ENCODE measurements at regions not wholly inside any gene's neighbourhood (a gene's known extent, or its start where the extent isn't known, plus 50 kb on each side); places are given as distances from the start of the nearest gene placed in this dataset.

- H4K20me1 ChIP-seq (ENCODE audit: low read depth, low read length), result no peaks in the 10 kb centered on the region
- no peak overlapping the region for H3K4me2 ChIP-seq (ENCODE audit: low read depth, low read length, poor library complexity, severe bottlenecking)
- no peak for TF ChIP-seq CTCF (IDR thresholded peaks at IDR 0.05; ENCODE audit: insufficient read depth, low read length, poor library complexity, severe bottlenecking)
- TF ChIP-seq EZH2phosphoT487 (conservative IDR thresholded peaks at IDR 0.05; ENCODE audit: low read length), result no peak
- no peak overlapping the region for H3K4me3 ChIP-seq (ENCODE audit: insufficient read depth, low read length, poor library complexity, severe bottlenecking)
- no peak overlapping the region for H3K27ac ChIP-seq (ENCODE audit: low read depth, low read length)
- H3K36me3 ChIP-seq (ENCODE audit: low read length), result peaks cover 4% of the 10 kb centered on the region; the same call in 1 of the 2 replicates
- H3K9ac ChIP-seq (ENCODE audit: low read length), result no peak overlapping the region
- peaks cover 18% of the 10 kb centered on the region; the same call in 1 of the 2 replicates for H3K9me3 ChIP-seq (ENCODE audit: insufficient read depth, low read length)
- no peak overlapping the region for H2AFZ ChIP-seq (ENCODE audit: low read depth, low read length, severe bottlenecking)
- H3K79me2 ChIP-seq (ENCODE audit: insufficient read depth, low read length), result no peaks in the 10 kb centered on the region
- H3F3A ChIP-seq (ENCODE audit: insufficient read depth), result no peaks in the 10 kb centered on the region
- H3K27me3 ChIP-seq (ENCODE audit: low read length), result no peaks in the 10 kb centered on the region
- no peaks in the 10 kb centered on the region for H3K9me2 ChIP-seq (replicated peaks; ENCODE audit: insufficient read depth, low read length)
Measured at GRCh38 chr13:50384724-50385123, 369.5 kb downstream of the KCNRG start.

GRCh38 chr13:50386541-50387050 is 371.4 kb downstream of the KCNRG start:
- H3K27me3 ChIP-seq (ENCODE audit: low read length), result no peaks in the 10 kb centered on the region
- H3K79me2 ChIP-seq (ENCODE audit: insufficient read depth, low read length), result no peaks in the 10 kb centered on the region
- no peak overlapping the region for H3K4me3 ChIP-seq (ENCODE audit: insufficient read depth, low read length, poor library complexity, severe bottlenecking)
- H3K9ac ChIP-seq (ENCODE audit: low read length), result no peak overlapping the region
- no peaks in the 10 kb centered on the region for H3F3A ChIP-seq (ENCODE audit: insufficient read depth)
- TF ChIP-seq CTCF (IDR thresholded peaks at IDR 0.05; ENCODE audit: insufficient read depth, low read length, poor library complexity, severe bottlenecking) (no peak), EZH2phosphoT487 (conservative IDR thresholded peaks at IDR 0.05; ENCODE audit: low read length) (no peak)
- H3K27ac ChIP-seq (ENCODE audit: low read depth, low read length), result no peak overlapping the region
- H3K9me2 ChIP-seq (replicated peaks; ENCODE audit: insufficient read depth, low read length), result no peaks in the 10 kb centered on the region
- no peak overlapping the region for H3K4me2 ChIP-seq (ENCODE audit: low read depth, low read length, poor library complexity, severe bottlenecking)
- H2AFZ ChIP-seq (ENCODE audit: low read depth, low read length, severe bottlenecking), result no peak overlapping the region
- H4K20me1 ChIP-seq (ENCODE audit: low read depth, low read length), result no peaks in the 10 kb centered on the region
- no peaks in the 10 kb centered on the region; the same call in 1 of the 2 replicates for H3K36me3 ChIP-seq (ENCODE audit: low read length)
- peaks cover 2% of the 10 kb centered on the region; the same call in 1 of the 2 replicates for H3K9me3 ChIP-seq (ENCODE audit: insufficient read depth, low read length)

- Histone ChIP-seq H2AFZ (ENCODE audit: low read depth, low read length, severe bottlenecking) (peak overlapping the region; percentile 43), H4K20me1 (ENCODE audit: low read depth, low read length) (no peaks in the 10 kb centered on the region), H3K79me2 (ENCODE audit: insufficient read depth, low read length) (no peaks in the 10 kb centered on the region), H3K27ac (ENCODE audit: low read depth, low read length) (no peak overlapping the region), H3K9ac (ENCODE audit: low read length) (no peak overlapping the region), H3F3A (ENCODE audit: insufficient read depth) (no peaks in the 10 kb centered on the region), H3K4me2 (ENCODE audit: low read depth, low read length, poor library complexity, severe bottlenecking) (peak overlapping the region; percentile 4), H3K4me3 (ENCODE audit: insufficient read depth, low read length, poor library complexity, severe bottlenecking) (no peak overlapping the region), H3K36me3 (ENCODE audit: low read length) (no peaks in the 10 kb centered on the region), H3K9me2 (replicated peaks; ENCODE audit: insufficient read depth, low read length) (no peaks in the 10 kb centered on the region), H3K9me3 (ENCODE audit: insufficient read depth, low read length) (no peaks in the 10 kb centered on the region), H3K27me3 (ENCODE audit: low read length) (no peaks in the 10 kb centered on the region)
- TF ChIP-seq EZH2phosphoT487 (conservative IDR thresholded peaks at IDR 0.05; ENCODE audit: low read length) (no peak), CTCF (IDR thresholded peaks at IDR 0.05; ENCODE audit: insufficient read depth, low read length, poor library complexity, severe bottlenecking) (peak; percentile 25)
Measured at GRCh38 chr13:50387051-50387581, 371.9 kb downstream of the KCNRG start.

Measured in SU-DHL-6 (cell line).